HL-60 (cell line): ENCODE measurements at regions not wholly inside any gene's neighbourhood (a gene's known extent, or its start where the extent isn't known, plus 50 kb on each side); places are given as distances from the start of the nearest gene placed in this dataset.

Experiments used
- POLR2AphosphoS5 ChIP-seq: IDR thresholded peaks from 2 replicates; pipeline ENCODE4 v1.6.1; 2012; ENCODE audit warnings: low read depth
- TF ChIP-seq, protein P1 (sequence below): IDR thresholded peaks from 2 replicates; pipeline ENCODE4 v1.6.1; 2012; ENCODE audit warnings: low read depth; ENCODE audit not compliant: insufficient replicate concordance

DNA sequence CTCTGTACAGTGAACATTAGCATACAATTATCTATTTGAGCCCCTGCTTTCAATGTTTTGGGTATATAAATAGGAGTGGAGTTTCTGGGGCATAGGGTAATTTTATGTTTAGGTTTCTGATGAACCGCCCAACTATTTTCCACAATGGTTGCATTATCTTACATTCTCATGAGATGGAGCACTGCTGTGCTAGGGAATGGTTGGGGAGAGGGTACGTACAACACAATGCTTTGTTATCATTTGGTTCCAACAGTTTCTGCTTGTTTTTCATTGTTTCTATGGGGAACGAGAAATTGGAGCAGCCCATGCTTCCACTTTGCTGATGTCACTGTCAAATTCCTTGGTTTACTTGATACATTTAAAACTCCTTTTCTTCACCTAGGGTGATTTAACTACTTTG is 1115.3 kb downstream of the REEP3 start:
- no peak for TF ChIP-seq POLR2AphosphoS5
- TF ChIP-seq, protein P1, sequence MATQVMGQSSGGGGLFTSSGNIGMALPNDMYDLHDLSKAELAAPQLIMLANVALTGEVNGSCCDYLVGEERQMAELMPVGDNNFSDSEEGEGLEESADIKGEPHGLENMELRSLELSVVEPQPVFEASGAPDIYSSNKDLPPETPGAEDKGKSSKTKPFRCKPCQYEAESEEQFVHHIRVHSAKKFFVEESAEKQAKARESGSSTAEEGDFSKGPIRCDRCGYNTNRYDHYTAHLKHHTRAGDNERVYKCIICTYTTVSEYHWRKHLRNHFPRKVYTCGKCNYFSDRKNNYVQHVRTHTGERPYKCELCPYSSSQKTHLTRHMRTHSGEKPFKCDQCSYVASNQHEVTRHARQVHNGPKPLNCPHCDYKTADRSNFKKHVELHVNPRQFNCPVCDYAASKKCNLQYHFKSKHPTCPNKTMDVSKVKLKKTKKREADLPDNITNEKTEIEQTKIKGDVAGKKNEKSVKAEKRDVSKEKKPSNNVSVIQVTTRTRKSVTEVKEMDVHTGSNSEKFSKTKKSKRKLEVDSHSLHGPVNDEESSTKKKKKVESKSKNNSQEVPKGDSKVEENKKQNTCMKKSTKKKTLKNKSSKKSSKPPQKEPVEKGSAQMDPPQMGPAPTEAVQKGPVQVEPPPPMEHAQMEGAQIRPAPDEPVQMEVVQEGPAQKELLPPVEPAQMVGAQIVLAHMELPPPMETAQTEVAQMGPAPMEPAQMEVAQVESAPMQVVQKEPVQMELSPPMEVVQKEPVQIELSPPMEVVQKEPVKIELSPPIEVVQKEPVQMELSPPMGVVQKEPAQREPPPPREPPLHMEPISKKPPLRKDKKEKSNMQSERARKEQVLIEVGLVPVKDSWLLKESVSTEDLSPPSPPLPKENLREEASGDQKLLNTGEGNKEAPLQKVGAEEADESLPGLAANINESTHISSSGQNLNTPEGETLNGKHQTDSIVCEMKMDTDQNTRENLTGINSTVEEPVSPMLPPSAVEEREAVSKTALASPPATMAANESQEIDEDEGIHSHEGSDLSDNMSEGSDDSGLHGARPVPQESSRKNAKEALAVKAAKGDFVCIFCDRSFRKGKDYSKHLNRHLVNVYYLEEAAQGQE, result no peak
